HG02973 (cell line): ENCODE measurements at regions not wholly inside any gene's neighbourhood (a gene's known extent, or its start where the extent isn't known, plus 50 kb on each side); places are given as distances from the start of the nearest gene placed in this dataset.
"Not testable (repeated sequence)": the region's sequence is repeated elsewhere in the genome, so short reads cannot be mapped to it uniquely, and the experiment has no call there.

Experiments
- ATAC-seq: cut with Tn5 transposase; IDR thresholded peaks from one replicate; pipeline ENCODE4 v1.9.1; 2021; ENCODE audit warnings: moderate library complexity; ENCODE audit not compliant: unreplicated experiment

GRCh38 chr15:20348291-20348899, 193.2 kb downstream of the GOLGA6L6 start:
- no peak for ATAC-seq

GRCh38 chr15:20346082-20346805, 195.4 kb downstream of the GOLGA6L6 start:
- ATAC-seq, result no peak

- ATAC-seq, result no peak
These were observed 196.1 kb downstream of the GOLGA6L6 start for GRCh38 chr15:20345401-20345958.

- no peak for ATAC-seq
These were observed 196.8 kb downstream of the GOLGA6L6 start for GRCh38 chr15:20344601-20345400.

- ATAC-seq, result not testable (repeated sequence)
These were observed 198.0 kb downstream of the GOLGA6L6 start for GRCh38 chr15:20343395-20344211.

GRCh38 chr15:20342601-20343394, 198.8 kb downstream of the GOLGA6L6 start:
- ATAC-seq, result not testable (repeated sequence)

GRCh38 chr15:20341901-20342600, 199.5 kb downstream of the GOLGA6L6 start:
- ATAC-seq, result no peak

GRCh38 chr15:20340931-20341661, 200.5 kb downstream of the GOLGA6L6 start:
- no peak for ATAC-seq

- no peak for ATAC-seq
These were observed 201.2 kb downstream of the GOLGA6L6 start for GRCh38 chr15:20340331-20340811.

GRCh38 chr15:20339086-20339791, 202.4 kb downstream of the GOLGA6L6 start:
- ATAC-seq, result not testable (repeated sequence)

- not testable (repeated sequence) for ATAC-seq
These were observed 202.9 kb downstream of the GOLGA6L6 start for GRCh38 chr15:20338671-20339070.

- ATAC-seq, result not testable (repeated sequence)
These were observed 204.4 kb downstream of the GOLGA6L6 start for GRCh38 chr15:20337238-20337637.

GRCh38 chr15:20334451-20334850, 207.1 kb downstream of the GOLGA6L6 start:
- ATAC-seq, result not testable (repeated sequence)

GRCh38 chr15:20325751-20326150, 215.8 kb downstream of the GOLGA6L6 start:
- ATAC-seq, result not testable (repeated sequence)

GRCh38 chr15:20317132-20317531, 224.5 kb downstream of the GOLGA6L6 start:
- ATAC-seq, result not testable (repeated sequence)

GRCh38 chr15:20311014-20311680, 230.5 kb downstream of the GOLGA6L6 start:
- ATAC-seq, result not testable (repeated sequence)

GRCh38 chr15:20310603-20311002, 231.0 kb downstream of the GOLGA6L6 start:
- no peak for ATAC-seq
